Prostate gland (tissue), 2 donors: ENCODE measurements at regions not wholly inside any gene's neighbourhood (a gene's known extent, or its start where the extent isn't known, plus 50 kb on each side); places are given as distances from the start of the nearest gene placed in this dataset.

Experiments used
- DNase-seq: peaks from one replicate; pipeline ENCODE4 v3.0.0-alpha.2; 2019; ENCODE audit warnings: low spot score
- H3K27ac ChIP-seq, 2 donors: fragments of 200-600 bp; sonication (generic); 2 replicates each; pipeline ENCODE4 v1.5.1; 2017 to 2019
- H3K27me3 ChIP-seq: fragments of 200-600 bp; sonication (generic); replicated peaks from 2 replicates; pipeline ENCODE4 v1.5.1; 2019; ENCODE audit not compliant: insufficient read depth
- H3K36me3 ChIP-seq, 2 donors: fragments of 200-600 bp; sonication (generic); 1 replicate in 1 of 2; 2 replicates in 1 of 2; pipeline versions ENCODE4 v1.5.1 to v1.8.1; 2017 to 2019
- H3K4me1 ChIP-seq: fragments of 200-600 bp; sonication (generic); replicated peaks from 2 replicates; pipeline ENCODE4 v1.5.1; 2019
- H3K4me3 ChIP-seq, 2 donors: fragments of 200-600 bp; sonication (generic); 2 replicates each; pipeline ENCODE4 v1.5.1; 2017 to 2019
- H3K9me3 ChIP-seq: fragments of 200-600 bp; sonication (generic); 2 replicates; pipeline ENCODE4 v1.5.1; 2017
- POLR2A ChIP-seq: fragments of 450-650 bp; IDR thresholded peaks from one replicate; pipeline ENCODE4 v1.6.1; 2016; ENCODE audit warnings: antibody characterized with exemption, mild to moderate bottlenecking
- POLR2AphosphoS5 ChIP-seq: sonication (generic); formaldehyde crosslinking; IDR thresholded peaks from one replicate; pipeline ENCODE4 v1.6.1; 2017; ENCODE audit warnings: antibody characterized with exemption
- WGBS: methylation state at CpG from one replicate; pipeline ENCODE4 v1.1.5; 2018; 5-methylcytosine and 5-hydroxymethylcytosine counted together
- intact Hi-C: fragments of 100-400 bp; cut with DNase I; formaldehyde crosslinking; loops from one replicate; pipeline ENCODE4 v1.14.2; 2022
- TF ChIP-seq, protein P1 (sequence below), 4 experiments: fragments of 200-600 bp in 2 of 4; fragments of 450-650 bp in 2 of 4; sonication (generic) in 2 of 4; IDR thresholded peaks; 1 replicate in 3 of 4; 2 replicates in 1 of 4; pipeline ENCODE4 v1.5.1; 2016 to 2019; ENCODE audit warnings: antibody characterized with exemption in 4 of 4, mild to moderate bottlenecking in 2 of 4, moderate library complexity in 2 of 4

- WGBS, result 49% methylated on average over 5 of the region's 5 CpGs
- intact Hi-C loops, result no loop called here
- no peaks in the 10 kb centered on the region for H3K36me3 ChIP-seq
- no peaks in the 10 kb centered on the region for H3K27me3 ChIP-seq
- TF ChIP-seq POLR2A (no peak), POLR2AphosphoS5 (no peak)
- TF ChIP-seq, protein P1, sequence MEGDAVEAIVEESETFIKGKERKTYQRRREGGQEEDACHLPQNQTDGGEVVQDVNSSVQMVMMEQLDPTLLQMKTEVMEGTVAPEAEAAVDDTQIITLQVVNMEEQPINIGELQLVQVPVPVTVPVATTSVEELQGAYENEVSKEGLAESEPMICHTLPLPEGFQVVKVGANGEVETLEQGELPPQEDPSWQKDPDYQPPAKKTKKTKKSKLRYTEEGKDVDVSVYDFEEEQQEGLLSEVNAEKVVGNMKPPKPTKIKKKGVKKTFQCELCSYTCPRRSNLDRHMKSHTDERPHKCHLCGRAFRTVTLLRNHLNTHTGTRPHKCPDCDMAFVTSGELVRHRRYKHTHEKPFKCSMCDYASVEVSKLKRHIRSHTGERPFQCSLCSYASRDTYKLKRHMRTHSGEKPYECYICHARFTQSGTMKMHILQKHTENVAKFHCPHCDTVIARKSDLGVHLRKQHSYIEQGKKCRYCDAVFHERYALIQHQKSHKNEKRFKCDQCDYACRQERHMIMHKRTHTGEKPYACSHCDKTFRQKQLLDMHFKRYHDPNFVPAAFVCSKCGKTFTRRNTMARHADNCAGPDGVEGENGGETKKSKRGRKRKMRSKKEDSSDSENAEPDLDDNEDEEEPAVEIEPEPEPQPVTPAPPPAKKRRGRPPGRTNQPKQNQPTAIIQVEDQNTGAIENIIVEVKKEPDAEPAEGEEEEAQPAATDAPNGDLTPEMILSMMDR (IDR thresholded peaks at IDR 0.05), result no peak
- DNase-seq, result no peak
- no peaks in the 10 kb centered on the region for H3K9me3 ChIP-seq
- no peak overlapping the region for H3K4me3 ChIP-seq
- no peaks in the 10 kb centered on the region for H3K4me1 ChIP-seq
- H3K27ac ChIP-seq, result no peak overlapping the region
These were observed 280.4 kb downstream of the PBX3 start for GRCh38 chr9:126027566-126027965.

GRCh38 chr9:126028746-126029145, 281.6 kb downstream of the PBX3 start:
- Histone ChIP-seq H3K9me3 (no peaks in the 10 kb centered on the region), H3K36me3 (no peaks in the 10 kb centered on the region), H3K27me3 (no peaks in the 10 kb centered on the region), H3K4me1 (no peaks in the 10 kb centered on the region), H3K27ac (no peak overlapping the region), H3K4me3 (no peak overlapping the region)
- no peak for TF ChIP-seq POLR2AphosphoS5
- no peak for TF ChIP-seq POLR2A
- TF ChIP-seq, protein P1 (IDR thresholded peaks at IDR 0.05), result no peak
- 95% methylated on average over 10 of the region's 10 CpGs for WGBS
- DNase-seq, result no peak
- intact Hi-C loops, result no loop called here

DNA sequence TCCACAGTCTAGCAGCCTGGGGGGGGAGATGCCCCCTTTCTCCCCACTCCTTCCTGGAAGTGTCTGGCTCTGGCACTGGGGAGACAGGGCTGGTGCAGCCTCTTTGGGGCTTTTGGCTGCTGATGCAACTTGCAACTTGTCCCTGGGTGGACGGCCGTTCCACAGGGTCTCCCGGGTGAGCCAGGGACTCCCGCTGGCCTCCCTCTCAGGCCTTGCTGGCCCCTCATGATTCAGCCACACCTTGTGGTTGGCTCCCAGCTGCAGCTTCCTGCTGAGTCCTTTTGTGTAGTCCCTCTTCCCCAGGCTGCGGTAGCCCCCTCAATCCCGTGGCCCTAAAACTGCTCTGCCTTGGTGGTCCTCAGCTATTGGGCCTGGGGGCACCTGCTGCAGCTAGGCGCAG, 283.5 kb downstream of the PBX3 start:
- H3K27me3 ChIP-seq, result no peaks in the 10 kb centered on the region
- no peak overlapping the region for H3K27ac ChIP-seq
- intact Hi-C loops, result no loop called here
- H3K9me3 ChIP-seq, result no peaks in the 10 kb centered on the region
- DNase-seq, result no peak
- 89% methylated on average over 5 of the region's 7 CpGs for WGBS
- no peak for TF ChIP-seq POLR2AphosphoS5
- TF ChIP-seq POLR2A, result no peak
- TF ChIP-seq, protein P1 (IDR thresholded peaks at IDR 0.05), result no peak
- no peak overlapping the region for H3K4me3 ChIP-seq
- no peaks in the 10 kb centered on the region for H3K4me1 ChIP-seq
- no peaks in the 10 kb centered on the region for H3K36me3 ChIP-seq

DNA sequence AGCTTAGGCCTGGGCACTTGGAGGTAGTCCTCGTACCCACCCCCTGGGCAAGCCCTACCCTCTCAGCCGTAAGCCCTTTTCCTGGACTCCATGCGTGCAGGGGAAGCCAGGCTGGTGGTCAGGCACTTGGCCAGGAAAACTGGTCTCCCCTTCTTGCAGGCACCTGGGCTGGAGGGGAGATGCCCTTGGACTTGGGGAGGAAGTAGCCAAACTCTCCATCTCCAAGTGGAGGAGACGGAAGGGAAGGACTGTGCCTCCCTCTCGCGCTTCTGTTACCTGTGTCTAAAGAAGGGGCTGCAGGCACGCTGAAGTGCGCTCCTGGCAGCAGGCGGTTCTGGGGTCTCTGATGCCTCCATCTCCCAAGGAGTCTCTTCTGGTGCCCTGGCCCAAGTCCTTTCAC, 283.9 kb downstream of the PBX3 start:
- TF ChIP-seq, protein P1 (IDR thresholded peaks at IDR 0.05), result no peak
- TF ChIP-seq POLR2A (no peak), POLR2AphosphoS5 (no peak)
- Histone ChIP-seq H3K27ac (no peak overlapping the region), H3K4me3 (no peak overlapping the region), H3K27me3 (no peaks in the 10 kb centered on the region), H3K9me3 (no peaks in the 10 kb centered on the region), H3K36me3 (no peaks in the 10 kb centered on the region), H3K4me1 (no peaks in the 10 kb centered on the region)
- DNase-seq, result no peak
- intact Hi-C loops, result no loop called here
- 78% methylated on average over 8 of the region's 9 CpGs for WGBS

DNA sequence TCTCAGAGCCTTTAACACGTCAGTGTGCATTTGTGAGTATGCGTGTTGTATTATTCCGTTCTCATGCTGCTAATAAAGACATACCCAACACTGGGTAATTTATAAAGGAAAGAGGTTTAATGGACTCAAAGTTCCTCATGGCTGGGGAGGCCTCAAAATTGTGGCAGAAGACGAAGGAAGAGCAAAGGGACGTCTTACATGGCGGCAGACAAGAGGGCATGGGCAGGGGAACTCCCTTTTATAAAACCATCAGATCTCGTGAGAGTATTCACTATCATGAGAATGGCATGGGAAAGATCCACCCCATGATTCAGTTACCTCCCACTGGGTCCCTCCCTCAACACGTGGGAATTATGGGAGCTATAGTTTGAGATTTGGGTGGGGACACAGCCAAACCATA, 285.0 kb downstream of the PBX3 start:
- Histone ChIP-seq H3K9me3 (no peaks in the 10 kb centered on the region), H3K36me3 (no peaks in the 10 kb centered on the region), H3K27me3 (no peaks in the 10 kb centered on the region), H3K27ac (no peak overlapping the region), H3K4me3 (no peak overlapping the region), H3K4me1 (no peaks in the 10 kb centered on the region)
- WGBS, result 85% methylated on average over 8 of the region's 8 CpGs
- intact Hi-C loops, result no loop called here
- DNase-seq, result no peak
- TF ChIP-seq, protein P1 (IDR thresholded peaks at IDR 0.05), result no peak
- no peak for TF ChIP-seq POLR2A
- no peak for TF ChIP-seq POLR2AphosphoS5
